ENCODE measurements at regions not wholly inside any gene's neighbourhood (a gene's known extent, or its start where the extent isn't known, plus 50 kb on each side); places are given as distances from the start of the nearest gene placed in this dataset.
A peak's percentile ranks its signal among the peaks of the same experiment; 100 is the strongest.

DNA sequence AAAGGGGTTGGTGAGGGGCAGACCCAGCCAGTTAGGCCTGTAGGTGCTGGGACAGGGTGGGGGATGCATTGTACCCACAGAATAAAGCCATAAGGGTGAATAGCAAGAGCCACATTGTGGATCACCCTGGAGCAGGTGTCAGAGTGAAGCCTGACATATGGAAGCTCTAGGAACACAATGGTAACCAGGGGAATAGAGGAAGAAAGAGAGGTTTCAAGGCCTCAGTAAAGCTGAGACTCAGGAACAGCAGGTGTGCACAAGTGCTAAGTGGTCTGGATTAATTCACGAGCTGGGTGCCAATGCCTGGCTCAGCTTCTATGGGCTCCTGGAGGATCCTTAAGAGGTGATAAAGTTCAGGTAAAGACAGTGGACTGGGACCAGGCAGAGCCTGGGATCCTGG lies 323.7 kb upstream of the CTNNB1 start:
- no peaks in the 10 kb centered on the region for H3K27me3 ChIP-seq (ENCODE audit: control insufficient read depth, insufficient read depth, low read length)
- no peak overlapping the region for H3K27ac ChIP-seq (ENCODE audit: low read depth, low read length)
- no peaks in the 10 kb centered on the region for H3K9me3 ChIP-seq (ENCODE audit: control insufficient read depth, insufficient read depth, low read length)
- WGBS (ENCODE audit: insufficient coverage) = 100% methylated on average over 1 of the region's 1 CpG
- DNase-seq (ENCODE audit: low read depth in 4 of 6, low spot score in 6 of 6) = no peak
- no peaks in the 10 kb centered on the region for H3K36me3 ChIP-seq (ENCODE audit: control insufficient read depth, insufficient read depth, low read length)
- no peak overlapping the region for H3K4me3 ChIP-seq (ENCODE audit: low read depth, low read length)
- H3K4me1 ChIP-seq (ENCODE audit: control insufficient read depth, insufficient read depth, low read length) = peaks cover 13% of the 10 kb centered on the region

- H3K27ac ChIP-seq (ENCODE audit: low read depth, low read length) = no peak overlapping the region
- no peak overlapping the region for H3K4me3 ChIP-seq (ENCODE audit: low read depth, low read length)
- H3K36me3 ChIP-seq (ENCODE audit: control insufficient read depth, insufficient read depth, low read length) = no peaks in the 10 kb centered on the region
- no peaks in the 10 kb centered on the region for H3K27me3 ChIP-seq (ENCODE audit: control insufficient read depth, insufficient read depth, low read length)
- H3K4me1 ChIP-seq (ENCODE audit: control insufficient read depth, insufficient read depth, low read length) = peaks cover 12% of the 10 kb centered on the region
- WGBS (ENCODE audit: insufficient coverage) = 66% methylated on average over 4 of the region's 5 CpGs
- no peaks in the 10 kb centered on the region for H3K9me3 ChIP-seq (ENCODE audit: control insufficient read depth, insufficient read depth, low read length)
- DNase-seq (ENCODE audit: low read depth in 4 of 6, low spot score in 6 of 6) = no peak
Observed at GRCh38 chr3:40876009-40876408, 323.3 kb upstream of the CTNNB1 start.

GRCh38 chr3:40876496-40876895 lies 322.8 kb upstream of the CTNNB1 start:
- no peaks in the 10 kb centered on the region for H3K9me3 ChIP-seq (ENCODE audit: control insufficient read depth, insufficient read depth, low read length)
- no peaks in the 10 kb centered on the region for H3K27me3 ChIP-seq (ENCODE audit: control insufficient read depth, insufficient read depth, low read length)
- DNase-seq (ENCODE audit: low read depth in 4 of 6, low spot score in 6 of 6) = no peak
- H3K4me1 ChIP-seq (ENCODE audit: control insufficient read depth, insufficient read depth, low read length) = peaks cover 9% of the 10 kb centered on the region
- H3K36me3 ChIP-seq (ENCODE audit: control insufficient read depth, insufficient read depth, low read length) = no peaks in the 10 kb centered on the region
- 95% methylated on average over 2 of the region's 2 CpGs for WGBS (ENCODE audit: insufficient coverage)
- no peak overlapping the region for H3K4me3 ChIP-seq (ENCODE audit: low read depth, low read length)
- H3K27ac ChIP-seq (ENCODE audit: low read depth, low read length) = no peak overlapping the region

DNA sequence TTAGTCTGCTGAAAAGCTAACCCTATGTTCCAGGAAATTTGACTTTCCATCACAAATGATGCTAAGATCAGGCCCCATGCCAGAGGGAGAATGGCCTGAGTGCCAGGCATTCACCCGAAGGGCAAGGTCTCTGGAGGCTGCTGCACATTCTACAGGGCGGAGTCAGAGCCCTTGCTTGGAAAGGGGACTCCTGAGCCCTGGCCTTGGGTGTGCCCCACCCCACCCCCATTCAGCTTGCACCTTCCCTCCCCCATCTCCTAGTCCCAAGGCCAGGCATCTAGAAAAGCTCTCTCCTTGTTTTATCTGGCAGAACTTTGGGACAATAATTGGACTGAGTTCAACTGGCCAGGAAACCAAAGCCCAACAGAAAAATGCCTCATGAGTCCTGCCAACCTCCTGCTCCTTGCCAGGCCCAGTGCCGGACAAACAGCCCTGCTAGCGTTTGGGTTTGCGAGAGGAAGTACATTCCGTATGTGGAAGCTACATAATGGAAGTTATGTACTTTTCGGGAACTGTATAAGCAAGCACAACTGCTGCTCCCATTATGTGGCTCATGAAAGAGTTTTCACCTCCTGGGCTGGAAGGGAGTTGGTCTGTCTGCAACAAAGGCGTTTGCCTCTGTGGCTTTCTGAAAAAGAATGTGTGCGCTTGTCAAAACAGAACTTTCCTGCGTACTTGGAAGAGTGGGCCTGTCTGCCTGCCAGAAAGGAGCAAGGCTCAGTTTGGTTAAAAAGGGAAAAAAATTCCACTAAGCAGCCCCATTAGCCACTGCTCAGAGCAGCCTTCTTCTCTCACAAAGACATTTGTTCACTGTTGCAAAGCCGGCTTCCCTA lies 321.5 kb upstream of the CTNNB1 start:
- no peaks in the 10 kb centered on the region for H3K27me3 ChIP-seq (ENCODE audit: control insufficient read depth, insufficient read depth, low read length)
- H3K4me3 ChIP-seq (ENCODE audit: low read depth, low read length) = no peak overlapping the region
- H3K4me1 ChIP-seq (ENCODE audit: control insufficient read depth, insufficient read depth, low read length) = peaks cover 8% of the 10 kb centered on the region
- peak; percentile 55 to 91 (median 65) for DNase-seq (ENCODE audit: low read depth in 4 of 6, low spot score in 6 of 6)
- H3K27ac ChIP-seq (ENCODE audit: low read depth, low read length) = peak overlapping the region; percentile 74
- 23% methylated on average over 7 of the region's 11 CpGs for WGBS (ENCODE audit: insufficient coverage)
- no peaks in the 10 kb centered on the region for H3K36me3 ChIP-seq (ENCODE audit: control insufficient read depth, insufficient read depth, low read length)
- H3K9me3 ChIP-seq (ENCODE audit: control insufficient read depth, insufficient read depth, low read length) = no peaks in the 10 kb centered on the region

GRCh38 chr3:40878464-40878905 lies 320.8 kb upstream of the CTNNB1 start:
- no peak for DNase-seq (ENCODE audit: low read depth in 4 of 6, low spot score in 6 of 6)
- no peak overlapping the region for H3K4me3 ChIP-seq (ENCODE audit: low read depth, low read length)
- no peaks in the 10 kb centered on the region for H3K27me3 ChIP-seq (ENCODE audit: control insufficient read depth, insufficient read depth, low read length)
- H3K27ac ChIP-seq (ENCODE audit: low read depth, low read length) = peak overlapping the region; percentile 74
- no peaks in the 10 kb centered on the region for H3K9me3 ChIP-seq (ENCODE audit: control insufficient read depth, insufficient read depth, low read length)
- H3K4me1 ChIP-seq (ENCODE audit: control insufficient read depth, insufficient read depth, low read length) = peaks cover 8% of the 10 kb centered on the region
- no peaks in the 10 kb centered on the region for H3K36me3 ChIP-seq (ENCODE audit: control insufficient read depth, insufficient read depth, low read length)
- WGBS (ENCODE audit: insufficient coverage) = 50% methylated on average over 1 of the region's 3 CpGs

- H3K9me3 ChIP-seq (ENCODE audit: control insufficient read depth, insufficient read depth, low read length) = no peaks in the 10 kb centered on the region
- H3K27ac ChIP-seq (ENCODE audit: low read depth, low read length) = no peak overlapping the region
- no peak for DNase-seq (ENCODE audit: low read depth in 4 of 6, low spot score in 6 of 6)
- WGBS (ENCODE audit: insufficient coverage) = 87% methylated on average over 4 of the region's 5 CpGs
- H3K27me3 ChIP-seq (ENCODE audit: control insufficient read depth, insufficient read depth, low read length) = no peaks in the 10 kb centered on the region
- no peak overlapping the region for H3K4me3 ChIP-seq (ENCODE audit: low read depth, low read length)
- H3K4me1 ChIP-seq (ENCODE audit: control insufficient read depth, insufficient read depth, low read length) = no peaks in the 10 kb centered on the region
- no peaks in the 10 kb centered on the region for H3K36me3 ChIP-seq (ENCODE audit: control insufficient read depth, insufficient read depth, low read length)
Observed at GRCh38 chr3:40885430-40885829, 313.9 kb upstream of the CTNNB1 start.

GRCh38 chr3:40886660-40887425 lies 312.5 kb upstream of the CTNNB1 start:
- Histone ChIP-seq H3K36me3 (ENCODE audit: control insufficient read depth, insufficient read depth, low read length) (no peaks in the 10 kb centered on the region), H3K4me3 (ENCODE audit: low read depth, low read length) (no peak overlapping the region), H3K9me3 (ENCODE audit: control insufficient read depth, insufficient read depth, low read length) (no peaks in the 10 kb centered on the region), H3K27me3 (ENCODE audit: control insufficient read depth, insufficient read depth, low read length) (no peaks in the 10 kb centered on the region), H3K27ac (ENCODE audit: low read depth, low read length) (no peak overlapping the region), H3K4me1 (ENCODE audit: control insufficient read depth, insufficient read depth, low read length) (no peaks in the 10 kb centered on the region)
- 89% methylated on average over 6 of the region's 8 CpGs for WGBS (ENCODE audit: insufficient coverage)
- no peak for DNase-seq (ENCODE audit: low read depth in 4 of 6, low spot score in 6 of 6)

DNA sequence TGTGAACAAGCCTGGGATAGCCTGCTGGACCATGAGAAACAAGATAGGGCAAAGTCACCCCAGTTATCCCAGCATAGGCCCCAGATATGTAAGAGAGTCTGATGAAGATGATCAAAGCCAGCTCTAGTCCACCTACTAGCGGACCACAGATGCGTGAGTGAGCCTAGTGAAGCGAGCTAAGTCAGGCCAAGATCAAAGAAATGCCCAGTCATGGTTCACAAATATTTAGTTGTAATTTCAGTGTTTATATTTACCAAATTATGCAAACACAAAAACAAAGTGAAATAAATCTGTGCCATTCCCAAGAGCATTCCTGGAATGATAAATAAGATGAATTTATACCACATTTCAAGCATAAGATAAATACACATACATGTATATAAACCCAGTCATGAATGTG lies 308.1 kb upstream of the CTNNB1 start:
- Histone ChIP-seq H3K27ac (ENCODE audit: low read depth, low read length) (no peak overlapping the region), H3K9me3 (ENCODE audit: control insufficient read depth, insufficient read depth, low read length) (no peaks in the 10 kb centered on the region), H3K4me3 (ENCODE audit: low read depth, low read length) (no peak overlapping the region), H3K27me3 (ENCODE audit: control insufficient read depth, insufficient read depth, low read length) (no peaks in the 10 kb centered on the region), H3K36me3 (ENCODE audit: control insufficient read depth, insufficient read depth, low read length) (no peaks in the 10 kb centered on the region), H3K4me1 (ENCODE audit: control insufficient read depth, insufficient read depth, low read length) (no peaks in the 10 kb centered on the region)
- no peak for DNase-seq (ENCODE audit: low read depth in 4 of 6, low spot score in 6 of 6)
- no CpG with 5 or more reads among the region's 3 CpGs for WGBS (ENCODE audit: insufficient coverage)

- WGBS (ENCODE audit: insufficient coverage) = 70% methylated on average over 1 of the region's 4 CpGs
- H3K27me3 ChIP-seq (ENCODE audit: control insufficient read depth, insufficient read depth, low read length) = no peaks in the 10 kb centered on the region
- H3K36me3 ChIP-seq (ENCODE audit: control insufficient read depth, insufficient read depth, low read length) = no peaks in the 10 kb centered on the region
- DNase-seq (ENCODE audit: low read depth in 4 of 6, low spot score in 6 of 6) = no peak
- H3K9me3 ChIP-seq (ENCODE audit: control insufficient read depth, insufficient read depth, low read length) = no peaks in the 10 kb centered on the region
- no peak overlapping the region for H3K27ac ChIP-seq (ENCODE audit: low read depth, low read length)
- no peaks in the 10 kb centered on the region for H3K4me1 ChIP-seq (ENCODE audit: control insufficient read depth, insufficient read depth, low read length)
- H3K4me3 ChIP-seq (ENCODE audit: low read depth, low read length) = no peak overlapping the region
Observed at GRCh38 chr3:40895109-40895508, 304.2 kb upstream of the CTNNB1 start.

All from spinal cord (tissue), 9 donors.